ENCODE measurements at regions not wholly inside any gene's neighbourhood (a gene's known extent, or its start where the extent isn't known, plus 50 kb on each side); places are given as distances from the start of the nearest gene placed in this dataset.

DNA sequence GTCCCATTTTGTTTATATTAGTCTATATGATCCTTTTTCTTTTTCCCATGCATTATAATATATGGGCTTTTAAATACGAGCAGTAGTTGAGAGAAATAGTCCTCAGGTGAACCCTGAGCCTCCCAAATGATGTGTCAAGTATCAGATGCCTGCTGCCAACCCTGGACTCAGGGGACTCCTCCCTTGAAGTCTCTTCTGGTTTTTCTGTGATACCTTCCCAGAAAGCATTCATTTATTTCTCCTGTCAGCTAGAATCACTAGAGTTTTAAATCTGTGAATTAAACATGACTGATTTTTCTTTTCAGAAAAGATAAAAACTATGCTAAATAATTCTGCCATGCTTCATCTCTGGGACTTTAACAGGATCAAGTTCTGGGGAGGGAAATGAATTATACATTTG, 184.6 kb downstream of the LIG4 start:
- TF ChIP-seq CTCF (conservative IDR thresholded peaks at IDR 0.05) (no peak), EZH2 (IDR thresholded peaks at IDR 0.05; ENCODE audit: low read depth) (no peak)
